Endothelial cell (in vitro differentiated cells): ENCODE measurements at regions not wholly inside any gene's neighbourhood (a gene's known extent, or its start where the extent isn't known, plus 50 kb on each side); places are given as distances from the start of the nearest gene placed in this dataset.
"Not testable (repeated sequence)": the region's sequence is repeated elsewhere in the genome, so short reads cannot be mapped to it uniquely, and the experiment has no call there.

Experiments
- DNase-seq: peaks from one replicate; pipeline ENCODE4 v3.0.0; 2021; ENCODE audit warnings: low spot score
- H3K27ac Mint-ChIP-seq: one replicate; pipeline ENCODE4 v1.8.0; 2021; ENCODE audit warnings: mixed read lengths, inconsistent platforms; ENCODE audit not compliant: unreplicated experiment
- H3K27me3 Mint-ChIP-seq: one replicate; pipeline ENCODE4 v1.8.0; 2021; ENCODE audit warnings: mild to moderate bottlenecking, moderate library complexity, mixed read lengths, inconsistent platforms; ENCODE audit not compliant: unreplicated experiment
- H3K36me3 Mint-ChIP-seq: one replicate; pipeline ENCODE4 v1.8.0; 2021; ENCODE audit warnings: mild to moderate bottlenecking, low read depth, mixed read lengths, inconsistent platforms; ENCODE audit not compliant: unreplicated experiment
- H3K4me1 Mint-ChIP-seq: one replicate; pipeline ENCODE4 v1.8.0; 2021; ENCODE audit warnings: mild to moderate bottlenecking, mixed read lengths, inconsistent platforms; ENCODE audit not compliant: unreplicated experiment
- H3K4me3 Mint-ChIP-seq: one replicate; pipeline ENCODE4 v1.8.0; 2021; ENCODE audit warnings: mild to moderate bottlenecking, mixed read lengths, inconsistent platforms; ENCODE audit not compliant: unreplicated experiment
- H3K9me3 Mint-ChIP-seq: one replicate; pipeline ENCODE4 v1.8.0; 2021; ENCODE audit warnings: mixed read lengths, inconsistent platforms; ENCODE audit not compliant: unreplicated experiment
- TF ChIP-seq, protein P1 (sequence below): fragments of 200-600 bp; sonication (generic); IDR thresholded peaks from one replicate; pipeline ENCODE4 v1.5.0; 2021; ENCODE audit warnings: antibody characterized with exemption; ENCODE audit not compliant: unreplicated experiment

DNA sequence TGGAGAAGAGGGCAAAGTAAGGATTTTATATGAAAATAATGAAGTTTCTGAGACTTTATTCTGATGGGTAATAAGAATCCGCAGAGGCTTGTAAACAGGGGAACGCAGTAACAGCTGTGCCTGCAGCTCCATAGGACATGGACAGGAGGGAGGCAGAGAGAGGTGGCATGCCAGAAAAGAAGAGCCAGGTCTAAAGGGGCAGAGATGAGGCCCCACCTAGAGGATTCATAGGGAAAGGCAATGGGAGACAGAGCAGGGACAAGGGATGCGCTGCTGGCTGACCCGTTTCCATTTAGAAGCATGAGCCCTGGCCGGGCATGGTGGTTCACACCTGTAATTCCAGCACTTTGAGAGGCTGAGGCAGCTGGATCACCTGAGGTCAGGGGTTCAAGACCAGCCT, 340.3 kb upstream of the CDH5 start:
- Mint-ChIP-seq H3K36me3 (peaks cover 11% of the 10 kb centered on the region), H3K4me1 (peaks cover 5% of the 10 kb centered on the region), H3K27me3 (peaks cover 6% of the 10 kb centered on the region), H3K9me3 (peaks cover 16% of the 10 kb centered on the region), H3K4me3 (no peak overlapping the region), H3K27ac (no peak overlapping the region)
- TF ChIP-seq, protein P1, sequence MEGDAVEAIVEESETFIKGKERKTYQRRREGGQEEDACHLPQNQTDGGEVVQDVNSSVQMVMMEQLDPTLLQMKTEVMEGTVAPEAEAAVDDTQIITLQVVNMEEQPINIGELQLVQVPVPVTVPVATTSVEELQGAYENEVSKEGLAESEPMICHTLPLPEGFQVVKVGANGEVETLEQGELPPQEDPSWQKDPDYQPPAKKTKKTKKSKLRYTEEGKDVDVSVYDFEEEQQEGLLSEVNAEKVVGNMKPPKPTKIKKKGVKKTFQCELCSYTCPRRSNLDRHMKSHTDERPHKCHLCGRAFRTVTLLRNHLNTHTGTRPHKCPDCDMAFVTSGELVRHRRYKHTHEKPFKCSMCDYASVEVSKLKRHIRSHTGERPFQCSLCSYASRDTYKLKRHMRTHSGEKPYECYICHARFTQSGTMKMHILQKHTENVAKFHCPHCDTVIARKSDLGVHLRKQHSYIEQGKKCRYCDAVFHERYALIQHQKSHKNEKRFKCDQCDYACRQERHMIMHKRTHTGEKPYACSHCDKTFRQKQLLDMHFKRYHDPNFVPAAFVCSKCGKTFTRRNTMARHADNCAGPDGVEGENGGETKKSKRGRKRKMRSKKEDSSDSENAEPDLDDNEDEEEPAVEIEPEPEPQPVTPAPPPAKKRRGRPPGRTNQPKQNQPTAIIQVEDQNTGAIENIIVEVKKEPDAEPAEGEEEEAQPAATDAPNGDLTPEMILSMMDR, result no peak
- no peak for DNase-seq

DNA sequence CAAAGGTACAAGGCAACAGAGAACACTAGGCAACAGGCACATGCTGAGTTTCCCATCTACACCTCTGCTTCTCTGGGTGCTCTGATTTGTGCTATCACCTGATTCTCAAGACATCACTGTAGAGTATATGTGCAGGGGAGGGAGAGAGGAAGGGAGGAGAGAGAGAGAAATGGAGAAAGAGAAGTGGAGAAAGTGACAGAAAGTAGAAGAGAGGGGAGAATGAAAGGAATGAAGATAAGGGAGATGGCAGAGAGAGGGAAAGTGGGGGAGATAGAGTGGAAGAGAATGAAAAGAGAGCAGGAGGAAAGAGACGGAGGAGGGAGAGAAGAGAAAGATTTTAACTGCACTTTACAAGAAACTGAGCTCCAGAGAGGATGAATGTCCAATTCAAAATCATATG, 340.7 kb upstream of the CDH5 start:
- Mint-ChIP-seq H3K27ac (no peak overlapping the region), H3K9me3 (peaks cover 16% of the 10 kb centered on the region), H3K27me3 (peaks cover 6% of the 10 kb centered on the region), H3K36me3 (peaks cover 11% of the 10 kb centered on the region), H3K4me3 (no peak overlapping the region), H3K4me1 (peaks cover 5% of the 10 kb centered on the region)
- DNase-seq, result no peak
- TF ChIP-seq, protein P1, result no peak

DNA sequence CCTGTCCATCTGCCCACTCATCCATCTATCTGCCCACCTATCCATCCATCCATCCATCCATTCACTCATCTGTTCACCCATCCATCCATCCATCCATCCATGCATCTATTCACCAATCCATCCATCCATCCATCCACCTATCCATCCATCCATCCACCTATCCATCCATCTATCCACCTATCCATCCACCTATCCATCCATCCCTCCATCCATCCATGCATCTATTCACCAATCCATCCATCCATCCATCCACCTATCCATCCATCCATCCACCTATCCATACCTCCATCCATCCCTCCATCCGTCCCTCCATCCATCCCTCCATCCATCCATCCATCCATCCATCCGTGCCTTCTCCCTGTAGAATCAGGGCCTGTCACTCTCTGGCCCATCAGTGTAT, 341.9 kb upstream of the CDH5 start:
- H3K4me3 Mint-ChIP-seq, H3K4me1 Mint-ChIP-seq, H3K27me3 Mint-ChIP-seq, DNase-seq, H3K27ac Mint-ChIP-seq: not testable (repeated sequence)
- Mint-ChIP-seq H3K36me3 (peaks cover 11% of the 10 kb centered on the region), H3K9me3 (peaks cover 16% of the 10 kb centered on the region)

DNA sequence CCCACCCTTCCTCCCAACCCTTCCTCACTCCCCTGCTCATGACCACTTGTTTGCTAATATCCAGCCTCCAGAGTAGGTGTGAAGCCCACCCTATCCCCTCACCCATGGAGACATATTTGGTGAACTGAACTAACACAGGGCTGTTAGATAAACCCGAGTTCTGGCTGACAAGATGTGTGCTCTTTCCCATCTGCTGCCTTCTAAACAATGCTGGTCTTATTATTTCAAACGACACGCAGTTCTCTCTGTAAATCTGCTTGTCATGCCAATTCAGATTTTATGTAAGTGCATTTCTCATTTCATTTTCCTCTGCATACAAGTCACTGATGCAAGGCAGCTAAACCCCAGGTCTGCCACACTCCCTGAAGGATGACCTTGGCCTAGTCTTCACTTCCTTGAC, 343.0 kb upstream of the CDH5 start:
- peaks cover 16% of the 10 kb centered on the region for H3K9me3 Mint-ChIP-seq

DNA sequence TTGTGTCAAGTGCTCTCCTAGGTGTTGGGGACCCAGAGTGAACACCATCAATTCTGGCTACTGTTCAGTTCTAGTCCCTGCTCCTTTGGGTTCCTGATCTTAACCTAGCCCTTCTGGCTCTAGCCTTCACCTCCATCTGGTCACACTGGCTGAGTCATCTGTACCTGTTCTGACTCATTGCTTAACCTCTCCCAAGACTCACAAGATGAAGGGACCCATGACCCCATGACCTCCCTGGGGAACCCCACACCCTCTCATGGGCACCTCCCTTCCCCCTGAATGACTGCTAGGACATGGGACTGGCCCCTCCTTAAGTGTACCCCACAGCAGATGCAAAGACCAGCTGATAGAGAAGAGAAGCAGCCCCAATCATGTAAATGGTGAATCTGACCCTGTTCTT, 345.8 kb upstream of the CDH5 start:
- Mint-ChIP-seq H3K4me1 (no peaks in the 10 kb centered on the region), H3K9me3 (peaks cover 16% of the 10 kb centered on the region), H3K27me3 (peaks cover 9% of the 10 kb centered on the region), H3K4me3 (no peak overlapping the region), H3K36me3 (peaks cover 11% of the 10 kb centered on the region), H3K27ac (no peak overlapping the region)
- DNase-seq, result no peak
- TF ChIP-seq, protein P1, result no peak

More for the DNA sequence above, 343.0 kb upstream of the CDH5 start:
- Mint-ChIP-seq H3K27ac (no peak overlapping the region), H3K4me1 (peaks cover 2% of the 10 kb centered on the region), H3K4me3 (no peak overlapping the region), H3K36me3 (peaks cover 11% of the 10 kb centered on the region), H3K27me3 (peaks cover 6% of the 10 kb centered on the region)
- DNase-seq, result no peak
- TF ChIP-seq, protein P1, result no peak

DNA sequence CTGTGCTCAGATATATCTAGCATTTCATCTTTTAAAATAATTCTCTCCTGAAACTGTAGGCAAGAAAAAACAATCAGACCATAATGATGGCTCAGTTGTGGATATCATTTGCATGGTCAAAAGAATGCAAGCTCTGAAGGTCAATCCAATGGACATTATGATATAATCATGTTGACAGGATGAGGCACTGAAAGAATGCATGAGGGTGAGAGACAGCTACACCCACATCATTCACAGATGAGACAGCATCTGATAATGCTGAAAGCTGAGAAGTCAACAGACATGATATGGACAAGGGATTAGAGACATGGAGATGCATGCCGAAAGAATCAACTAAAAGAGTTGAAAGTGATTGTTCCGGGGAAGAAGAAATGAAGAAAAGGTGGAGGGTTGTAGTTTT, 346.4 kb upstream of the CDH5 start:
- Mint-ChIP-seq H3K4me3 (no peak overlapping the region), H3K36me3 (peaks cover 11% of the 10 kb centered on the region), H3K4me1 (no peaks in the 10 kb centered on the region), H3K27me3 (peaks cover 9% of the 10 kb centered on the region), H3K9me3 (peaks cover 16% of the 10 kb centered on the region), H3K27ac (no peak overlapping the region)
- TF ChIP-seq, protein P1, result no peak
- no peak for DNase-seq

DNA sequence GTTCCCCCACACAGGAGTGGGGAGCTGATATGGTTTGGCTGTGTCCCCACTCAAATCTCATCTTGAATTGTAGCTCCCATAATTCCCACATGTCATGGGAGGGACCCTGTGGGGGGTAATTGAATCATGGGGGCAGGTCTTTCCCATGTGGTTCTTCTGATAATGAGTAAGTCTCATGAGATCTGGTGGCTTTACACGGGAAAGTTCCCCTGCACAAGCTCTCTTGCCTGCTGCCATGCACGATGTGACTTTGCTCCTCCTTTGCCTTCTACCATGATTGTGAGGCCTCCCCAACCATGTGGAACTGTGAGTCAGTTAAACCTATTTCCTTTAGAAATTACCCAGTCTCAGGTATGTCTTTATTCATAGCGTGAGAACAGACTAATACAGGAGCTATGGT, 347.0 kb upstream of the CDH5 start:
- not testable (repeated sequence) for H3K4me3 Mint-ChIP-seq, H3K4me1 Mint-ChIP-seq, H3K27ac Mint-ChIP-seq, DNase-seq, H3K36me3 Mint-ChIP-seq, H3K27me3 Mint-ChIP-seq
- peaks cover 11% of the 10 kb centered on the region for H3K9me3 Mint-ChIP-seq
